Upper lobe of left lung (tissue), 6 donors: ENCODE measurements at regions not wholly inside any gene's neighbourhood (a gene's known extent, or its start where the extent isn't known, plus 50 kb on each side); places are given as distances from the start of the nearest gene placed in this dataset.
A peak's percentile ranks its signal among the peaks of the same experiment; 100 is the strongest.

Source experiments
- ATAC-seq, 2 donors: fragments of 200-7000 bp; cut with Tn5 transposase; one replicate each; pipeline ENCODE4 v1.9.1; 2022; ENCODE audit warnings: mild to moderate bottlenecking in 2 of 2, moderate library complexity in 2 of 2; ENCODE audit not compliant: low FRiP score in 2 of 2
- DNase-seq, 2 donors: peaks; one replicate each; pipeline ENCODE4 v3.0.0-alpha.2; 2019 to 2020
- H3K27ac ChIP-seq, 4 donors: fragments of 200-600 bp; sonication (generic); one replicate each; pipeline ENCODE4 v1.5.1; 2016 to 2019
- H3K27me3 ChIP-seq, 4 donors: fragments of 200-600 bp; sonication (generic); one replicate each; pipeline ENCODE4 v1.5.1; 2017 to 2019
- H3K36me3 ChIP-seq, 4 donors: fragments of 200-600 bp; sonication (generic); one replicate each; pipeline ENCODE4 v1.5.1; 2016 to 2019
- H3K4me1 ChIP-seq, 4 donors: fragments of 200-600 bp; sonication (generic); one replicate each; pipeline ENCODE4 v1.5.1; 2018 to 2019
- H3K4me3 ChIP-seq, 4 donors: fragments of 200-600 bp; sonication (generic); one replicate each; pipeline ENCODE4 v1.5.1; 2017 to 2019; ENCODE audit warnings: mild to moderate bottlenecking in 2 of 4, moderate library complexity in 1 of 4
- H3K9me3 ChIP-seq, 4 donors: fragments of 200-600 bp; sonication (generic); one replicate each; pipeline ENCODE4 v1.5.1; 2018 to 2019
- CTCF ChIP-seq, 6 experiments: fragments of 450-650 bp in 4 of 6; fragments of 200-600 bp in 2 of 6; sonication (generic) in 2 of 6; IDR thresholded peaks; one replicate each; pipeline ENCODE4 v1.5.1; 2016 to 2019; ENCODE audit warnings: antibody characterized with exemption in 6 of 6
- EP300 ChIP-seq, 4 donors: sonication (generic); formaldehyde crosslinking; IDR thresholded peaks; one replicate each; pipeline ENCODE4 v1.5.1; 2017; ENCODE audit warnings: antibody characterized with exemption in 4 of 4, control low read depth in 2 of 4
- POLR2A ChIP-seq, 4 donors: fragments of 450-650 bp; IDR thresholded peaks; one replicate each; pipeline ENCODE4 v1.5.1; 2016 to 2017; ENCODE audit warnings: antibody characterized with exemption in 4 of 4, mild to moderate bottlenecking in 2 of 4
- POLR2AphosphoS5 ChIP-seq, 2 donors: sonication (generic); formaldehyde crosslinking; IDR thresholded peaks; one replicate each; pipeline ENCODE4 v1.5.1; 2017; ENCODE audit warnings: antibody characterized with exemption in 2 of 2
- WGBS, 2 donors: methylation state at CpG; one replicate each; pipeline ENCODE4 v1.1.5; 2017 to 2018; 5-methylcytosine and 5-hydroxymethylcytosine counted together
- donor health status: DM: no; HTN: no; CAD: no; lungs with moderate emphysema.
- donor health status: DM: no; HTN: yes; CAD: no; lungs with severe emphysema.

GRCh38 chr5:126031989-126032716, 391.1 kb upstream of the GRAMD2B start:
- H3K27me3 ChIP-seq = no peaks in the 10 kb centered on the region
- H3K4me1 ChIP-seq = no peaks in the 10 kb centered on the region
- H3K4me3 ChIP-seq = no peak overlapping the region
- ATAC-seq = peak in 1 of 2 donors; percentile 49
- 77 to 82% methylated on average over 7 of the region's 7 CpGs for WGBS, 2 donors
- H3K36me3 ChIP-seq = no peaks in the 10 kb centered on the region
- H3K27ac ChIP-seq = no peak overlapping the region
- peaks cover 0 to 14% (median 6%) of the 10 kb centered on the region in 4 donors for H3K9me3 ChIP-seq
- DNase-seq = no peak
- no peak for TF ChIP-seq POLR2AphosphoS5 (IDR thresholded peaks at IDR 0.05)

- Histone ChIP-seq H3K4me1 (no peaks in the 10 kb centered on the region), H3K27me3 (no peaks in the 10 kb centered on the region), H3K27ac (no peak overlapping the region), H3K36me3 (no peaks in the 10 kb centered on the region), H3K9me3 (no peaks in the 10 kb centered on the region), H3K4me3 (no peak overlapping the region)
- TF ChIP-seq CTCF (IDR thresholded peaks at IDR 0.05) (no peak), POLR2AphosphoS5 (IDR thresholded peaks at IDR 0.05) (no peak), POLR2A (IDR thresholded peaks at IDR 0.05) (no peak), EP300 (IDR thresholded peaks at IDR 0.05) (no peak)
- ATAC-seq (no peak), DNase-seq (no peak)
- 91 to 97% methylated on average over 5 of the region's 5 CpGs for WGBS, 2 donors
These were observed 379.5 kb upstream of the GRAMD2B start for GRCh38 chr5:126043688-126044087.

- DNase-seq = no peak
- WGBS, 2 donors = 64 to 67% methylated on average over 7 of the region's 7 CpGs
These were observed 379.0 kb upstream of the GRAMD2B start for GRCh38 chr5:126044111-126044668.

GRCh38 chr5:126044931-126045565, 378.2 kb upstream of the GRAMD2B start:
- DNase-seq (no peak), ATAC-seq (no peak)
- Histone ChIP-seq H3K36me3 (no peaks in the 10 kb centered on the region), H3K27me3 (no peaks in the 10 kb centered on the region), H3K27ac (no peak overlapping the region), H3K9me3 (no peaks in the 10 kb centered on the region), H3K4me1 (no peaks in the 10 kb centered on the region), H3K4me3 (no peak overlapping the region)
- TF ChIP-seq POLR2A (IDR thresholded peaks at IDR 0.05) (no peak), EP300 (IDR thresholded peaks at IDR 0.05) (no peak), CTCF (IDR thresholded peaks at IDR 0.05) (no peak), POLR2AphosphoS5 (IDR thresholded peaks at IDR 0.05) (no peak)
- 84 to 89% methylated on average over 3 of the region's 3 CpGs for WGBS, 2 donors

More at GRCh38 chr5:126044111-126044668, 379.0 kb upstream of the GRAMD2B start:
- H3K9me3 ChIP-seq = no peaks in the 10 kb centered on the region
- no peak overlapping the region for H3K27ac ChIP-seq
- H3K4me1 ChIP-seq = no peaks in the 10 kb centered on the region
- TF ChIP-seq CTCF (IDR thresholded peaks at IDR 0.05) (no peak), EP300 (IDR thresholded peaks at IDR 0.05) (no peak), POLR2AphosphoS5 (IDR thresholded peaks at IDR 0.05) (no peak), POLR2A (IDR thresholded peaks at IDR 0.05) (no peak)
- no peak overlapping the region for H3K4me3 ChIP-seq
- no peak for ATAC-seq
- H3K27me3 ChIP-seq = no peaks in the 10 kb centered on the region
- H3K36me3 ChIP-seq = no peaks in the 10 kb centered on the region

GRCh38 chr5:126046318-126046717, 376.9 kb upstream of the GRAMD2B start:
- Histone ChIP-seq H3K27ac (no peak overlapping the region), H3K4me1 (no peaks in the 10 kb centered on the region), H3K27me3 (no peaks in the 10 kb centered on the region), H3K4me3 (no peak overlapping the region), H3K9me3 (no peaks in the 10 kb centered on the region), H3K36me3 (no peaks in the 10 kb centered on the region)
- TF ChIP-seq POLR2A (IDR thresholded peaks at IDR 0.05) = no peak
- no peak for TF ChIP-seq EP300 (IDR thresholded peaks at IDR 0.05)
- TF ChIP-seq POLR2AphosphoS5 (IDR thresholded peaks at IDR 0.05) = no peak
- no peak for TF ChIP-seq CTCF (IDR thresholded peaks at IDR 0.05)
- ATAC-seq (no peak), DNase-seq (no peak)
- 73 to 82% methylated on average over 6 of the region's 6 CpGs for WGBS, 2 donors
